ENCODE measurements at regions not wholly inside any gene's neighbourhood (a gene's known extent, or its start where the extent isn't known, plus 50 kb on each side); places are given as distances from the start of the nearest gene placed in this dataset.

DNA sequence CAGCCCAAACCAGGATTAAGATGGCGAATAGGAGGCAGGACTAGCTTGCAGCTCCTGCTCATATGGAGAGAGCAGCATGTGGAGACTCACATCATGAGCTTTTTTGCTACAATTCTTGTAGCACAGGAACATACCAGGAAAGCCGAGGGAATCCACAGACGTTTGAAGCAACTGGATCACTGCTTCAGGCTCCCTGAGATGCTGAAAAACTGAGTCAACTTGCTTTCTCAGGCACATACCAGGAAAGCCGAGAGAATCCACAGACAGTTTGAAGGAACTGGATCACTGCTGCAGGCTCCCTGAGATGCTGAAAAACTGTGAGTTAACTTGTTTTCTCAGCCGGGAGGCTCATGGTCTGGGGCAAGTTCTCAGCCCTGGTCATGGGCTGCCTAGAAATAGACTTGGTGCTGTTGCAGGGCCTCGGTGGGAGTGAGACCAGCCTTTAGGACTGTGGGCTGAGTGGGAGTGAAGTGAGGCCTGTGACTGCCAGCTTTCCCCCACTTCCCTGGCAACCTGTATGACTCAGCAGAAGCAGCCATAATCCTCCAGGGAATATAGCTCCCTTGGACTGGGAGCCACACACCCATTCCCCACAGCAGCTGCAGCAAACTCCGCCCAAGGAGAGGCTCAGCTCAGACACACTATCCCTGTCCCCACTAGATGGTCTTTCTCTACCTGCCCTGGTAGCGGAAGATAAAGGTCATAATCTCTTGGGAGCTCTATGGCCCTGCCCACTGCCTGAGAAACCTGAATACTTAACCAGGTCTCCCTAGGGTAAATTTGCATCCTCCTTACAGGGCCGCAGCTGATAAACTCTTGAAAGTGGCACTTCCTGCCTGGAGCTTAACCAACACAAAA is 51.9 kb upstream of the PFN2 start:
- in situ Hi-C loops (cut with MboI; ENCODE audit: low sequenced_read_pairs, unreplicated experiment), result no loop called here
- TF ChIP-seq, protein P1, sequence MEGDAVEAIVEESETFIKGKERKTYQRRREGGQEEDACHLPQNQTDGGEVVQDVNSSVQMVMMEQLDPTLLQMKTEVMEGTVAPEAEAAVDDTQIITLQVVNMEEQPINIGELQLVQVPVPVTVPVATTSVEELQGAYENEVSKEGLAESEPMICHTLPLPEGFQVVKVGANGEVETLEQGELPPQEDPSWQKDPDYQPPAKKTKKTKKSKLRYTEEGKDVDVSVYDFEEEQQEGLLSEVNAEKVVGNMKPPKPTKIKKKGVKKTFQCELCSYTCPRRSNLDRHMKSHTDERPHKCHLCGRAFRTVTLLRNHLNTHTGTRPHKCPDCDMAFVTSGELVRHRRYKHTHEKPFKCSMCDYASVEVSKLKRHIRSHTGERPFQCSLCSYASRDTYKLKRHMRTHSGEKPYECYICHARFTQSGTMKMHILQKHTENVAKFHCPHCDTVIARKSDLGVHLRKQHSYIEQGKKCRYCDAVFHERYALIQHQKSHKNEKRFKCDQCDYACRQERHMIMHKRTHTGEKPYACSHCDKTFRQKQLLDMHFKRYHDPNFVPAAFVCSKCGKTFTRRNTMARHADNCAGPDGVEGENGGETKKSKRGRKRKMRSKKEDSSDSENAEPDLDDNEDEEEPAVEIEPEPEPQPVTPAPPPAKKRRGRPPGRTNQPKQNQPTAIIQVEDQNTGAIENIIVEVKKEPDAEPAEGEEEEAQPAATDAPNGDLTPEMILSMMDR (IDR thresholded peaks at IDR 0.05; ENCODE audit: borderline replicate concordance, control extremely low read depth, extremely low read depth, insufficient read depth, missing control alignments), result no peak
- DNase-seq (ENCODE audit: low spot score), result no peak

DNA sequence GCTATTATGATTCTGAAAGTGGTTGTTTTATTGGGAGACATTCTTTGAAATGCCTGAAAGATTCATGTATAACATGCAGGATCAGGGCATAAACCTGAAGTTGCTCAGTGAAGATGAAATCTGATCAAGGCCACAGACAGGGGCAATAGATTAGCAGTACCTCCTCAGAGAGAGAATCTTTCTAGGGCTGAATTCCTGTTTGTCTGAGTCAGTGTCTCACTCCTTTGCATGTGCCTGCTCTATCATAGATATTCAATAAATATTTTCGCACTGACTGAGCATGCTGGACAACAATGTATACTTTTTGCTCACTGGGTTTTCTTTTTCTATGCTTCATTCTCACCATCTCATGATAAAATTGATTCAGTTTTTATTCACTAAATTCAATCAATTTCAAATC is 49.8 kb upstream of the PFN2 start:
- in situ Hi-C loops (cut with MboI; ENCODE audit: low sequenced_read_pairs, unreplicated experiment), result no loop called here
- TF ChIP-seq, protein P1 (IDR thresholded peaks at IDR 0.05; ENCODE audit: borderline replicate concordance, control extremely low read depth, extremely low read depth, insufficient read depth, missing control alignments), result no peak
- no peak for DNase-seq (ENCODE audit: low spot score)

All from GM13976 (cell line).